ENCODE measurements at regions not wholly inside any gene's neighbourhood (a gene's known extent, or its start where the extent isn't known, plus 50 kb on each side); places are given as distances from the start of the nearest gene placed in this dataset.

DNA sequence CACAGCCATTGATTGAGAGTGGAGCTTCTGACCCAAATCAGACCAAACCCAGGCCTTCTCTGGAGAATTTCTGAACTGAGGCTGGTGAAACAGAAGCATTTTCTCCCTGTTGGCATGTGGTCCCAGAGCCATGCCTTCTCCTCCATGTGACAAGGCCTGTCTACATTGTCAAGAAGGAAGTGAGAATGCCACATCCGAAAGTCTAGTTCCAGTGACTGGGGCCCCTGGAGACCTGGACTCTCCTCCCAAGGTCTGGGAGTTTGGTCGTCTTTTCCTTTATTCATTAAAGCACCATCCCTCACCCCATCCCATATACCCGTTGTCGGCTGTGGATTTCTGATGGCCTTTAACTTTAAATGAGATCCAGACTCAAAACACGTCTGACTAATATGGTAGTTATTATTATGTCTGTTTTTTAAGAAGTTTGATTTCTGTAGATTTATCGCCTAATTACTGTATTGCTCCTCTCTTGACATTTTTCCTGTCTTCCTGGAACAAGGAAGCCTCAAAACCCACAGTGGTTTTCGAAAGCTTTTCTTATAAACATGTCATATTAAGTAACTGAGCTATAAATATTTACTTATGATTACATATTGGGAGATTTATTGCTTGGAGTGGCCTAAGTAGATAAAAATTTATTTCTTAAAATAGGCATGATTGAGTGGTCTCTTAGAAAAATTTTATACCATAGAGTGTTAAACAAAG is 128.3 kb upstream of the FRY start:
- TF ChIP-seq CTCF (IDR thresholded peaks at IDR 0.05) = no peak
- TF ChIP-seq POLR2A (IDR thresholded peaks at IDR 0.05) = no peak
